Activated CD8-positive, alpha-beta memory T cell treated with anti-CD3 and anti-CD28 coated beads for 4 hours (primary cell): ENCODE measurements at regions not wholly inside any gene's neighbourhood (a gene's known extent, or its start where the extent isn't known, plus 50 kb on each side); places are given as distances from the start of the nearest gene placed in this dataset.

ENCODE experiments used
- DNase-seq, 2 donors: peaks; one replicate each; pipeline ENCODE4 v3.0.0-alpha.2; 2020; ENCODE audit warnings: low read depth in 2 of 2

- DNase-seq: no peak
Measured at GRCh38 chr20:63116412-63117106, 99.4 kb downstream of the YTHDF1 start.

GRCh38 chr20:63115651-63116411, 100.1 kb downstream of the YTHDF1 start:
- no peak for DNase-seq

DNA sequence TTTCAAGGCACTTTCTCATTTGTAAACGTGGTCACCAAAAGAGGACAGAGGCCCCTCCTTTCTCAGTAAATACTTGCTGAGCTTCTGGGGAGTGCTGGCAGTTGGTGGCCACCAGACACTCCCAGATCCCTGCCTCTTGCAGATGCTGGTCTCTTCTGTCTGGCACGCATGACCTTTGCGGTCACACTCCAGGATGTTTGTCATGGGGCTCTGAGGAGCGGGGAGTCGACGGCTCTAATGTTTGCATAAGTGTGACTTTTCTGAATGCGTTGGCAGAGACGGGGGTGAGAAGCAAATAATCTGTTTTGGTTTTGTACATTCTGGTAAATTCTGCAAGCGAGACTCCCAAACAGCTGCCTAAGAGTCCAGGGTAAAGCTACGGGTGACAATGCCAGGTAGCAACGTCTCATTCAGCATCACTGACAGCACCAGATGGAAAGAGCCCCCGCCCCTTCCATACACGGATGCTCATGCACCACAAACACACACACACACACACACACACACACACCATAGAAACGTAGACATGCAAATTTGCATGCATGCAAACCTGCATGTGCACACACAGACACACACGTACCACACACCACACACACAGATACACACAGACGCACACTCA, 101.1 kb downstream of the YTHDF1 start:
- no peak for DNase-seq

- no peak for DNase-seq
Measured at GRCh38 chr20:63114006-63114692, 101.8 kb downstream of the YTHDF1 start.

- no peak for DNase-seq
Measured at GRCh38 chr20:63112491-63113219, 103.3 kb downstream of the YTHDF1 start.

DNA sequence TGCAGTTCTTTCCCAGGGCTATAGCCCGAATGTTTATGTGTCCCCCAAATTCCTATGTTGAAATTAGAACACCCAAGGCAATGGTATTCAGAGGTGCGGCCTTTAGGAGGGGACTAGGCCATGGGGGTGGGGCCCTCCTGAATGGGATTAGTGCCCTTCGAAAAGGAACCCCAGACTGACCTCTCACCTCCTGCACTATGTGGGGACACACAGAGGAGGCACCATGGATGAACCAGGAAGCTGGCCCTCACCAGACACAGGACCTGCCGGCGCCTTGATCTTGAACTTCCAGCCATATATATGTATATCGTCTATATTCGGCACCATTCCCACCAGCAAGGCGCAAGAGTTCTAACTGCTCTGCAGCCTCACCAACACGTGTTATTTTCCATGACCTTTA, 101.5 kb upstream of the BHLHE23 start:
- DNase-seq: no peak

DNA sequence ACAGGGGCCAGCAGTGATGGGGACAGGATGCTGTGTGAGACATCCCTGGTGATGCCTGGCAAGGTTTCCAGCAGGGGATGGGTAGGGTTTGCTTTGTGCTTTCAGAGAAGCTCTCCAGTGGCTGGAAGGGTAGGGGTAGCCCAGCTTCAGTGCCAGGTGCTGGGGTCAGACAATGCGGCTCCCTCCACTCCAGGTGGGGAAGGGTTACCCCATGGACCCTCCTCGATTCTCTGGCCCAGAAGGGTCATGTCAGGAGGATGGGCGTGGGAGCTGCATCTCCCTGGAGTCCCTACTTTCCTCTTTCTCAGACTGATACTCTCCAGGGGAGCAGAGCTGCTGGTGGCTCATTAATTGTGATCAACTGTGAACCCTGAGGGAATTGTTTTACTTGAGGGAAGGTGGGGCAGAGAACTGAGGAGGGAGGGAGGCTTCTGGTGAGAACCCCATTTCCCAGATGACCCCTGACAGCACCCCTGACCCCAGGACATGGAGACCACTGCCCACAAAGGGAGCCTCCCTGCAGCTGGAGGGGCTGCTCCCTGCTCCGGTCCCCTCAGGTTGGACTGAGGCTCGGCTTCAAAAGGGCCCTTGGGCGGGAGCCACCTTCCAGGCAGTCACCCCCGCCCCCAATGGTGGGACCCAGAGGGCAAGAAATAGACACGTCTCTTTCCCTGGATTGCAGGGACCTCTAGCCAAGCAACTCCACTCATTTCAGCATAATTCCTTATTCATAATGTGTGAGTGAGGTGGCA, 100.9 kb upstream of the BHLHE23 start:
- no peak for DNase-seq

DNA sequence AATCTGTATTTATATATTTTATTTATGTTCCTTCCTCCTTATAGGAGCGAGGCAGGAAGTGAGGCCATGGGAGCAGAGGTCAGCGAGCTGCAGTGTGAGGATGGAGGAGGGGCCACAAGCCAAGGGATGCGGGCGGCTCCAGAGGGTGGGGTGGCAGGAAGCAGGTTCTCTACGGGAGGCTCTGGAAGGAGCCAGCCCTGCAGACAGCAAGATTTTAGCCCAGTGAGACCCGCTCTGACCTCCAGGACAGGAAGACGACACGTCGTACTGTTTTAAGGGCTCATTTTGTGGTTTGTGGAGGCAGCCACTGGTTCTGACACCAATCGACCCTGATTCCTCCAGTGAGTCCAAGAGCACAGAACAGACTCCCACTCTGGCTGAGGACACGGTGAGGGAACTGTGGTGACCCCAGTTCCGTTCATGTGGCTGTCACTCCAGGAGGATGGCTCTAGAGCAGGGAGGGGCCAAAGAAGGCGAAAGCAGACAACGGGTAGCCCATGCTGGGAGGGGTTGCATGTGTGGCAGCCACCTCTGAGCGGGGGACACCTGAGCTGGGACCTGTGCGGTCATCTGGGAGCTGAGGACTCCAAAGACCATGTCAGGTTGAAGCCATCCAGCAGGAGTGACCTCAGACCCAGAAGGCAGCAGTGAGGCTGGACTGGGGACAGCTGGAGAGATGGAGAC, 100.1 kb upstream of the BHLHE23 start:
- no peak for DNase-seq

- DNase-seq: no peak
Measured at GRCh38 chr20:63106108-63106764, 99.5 kb upstream of the BHLHE23 start.

DNA sequence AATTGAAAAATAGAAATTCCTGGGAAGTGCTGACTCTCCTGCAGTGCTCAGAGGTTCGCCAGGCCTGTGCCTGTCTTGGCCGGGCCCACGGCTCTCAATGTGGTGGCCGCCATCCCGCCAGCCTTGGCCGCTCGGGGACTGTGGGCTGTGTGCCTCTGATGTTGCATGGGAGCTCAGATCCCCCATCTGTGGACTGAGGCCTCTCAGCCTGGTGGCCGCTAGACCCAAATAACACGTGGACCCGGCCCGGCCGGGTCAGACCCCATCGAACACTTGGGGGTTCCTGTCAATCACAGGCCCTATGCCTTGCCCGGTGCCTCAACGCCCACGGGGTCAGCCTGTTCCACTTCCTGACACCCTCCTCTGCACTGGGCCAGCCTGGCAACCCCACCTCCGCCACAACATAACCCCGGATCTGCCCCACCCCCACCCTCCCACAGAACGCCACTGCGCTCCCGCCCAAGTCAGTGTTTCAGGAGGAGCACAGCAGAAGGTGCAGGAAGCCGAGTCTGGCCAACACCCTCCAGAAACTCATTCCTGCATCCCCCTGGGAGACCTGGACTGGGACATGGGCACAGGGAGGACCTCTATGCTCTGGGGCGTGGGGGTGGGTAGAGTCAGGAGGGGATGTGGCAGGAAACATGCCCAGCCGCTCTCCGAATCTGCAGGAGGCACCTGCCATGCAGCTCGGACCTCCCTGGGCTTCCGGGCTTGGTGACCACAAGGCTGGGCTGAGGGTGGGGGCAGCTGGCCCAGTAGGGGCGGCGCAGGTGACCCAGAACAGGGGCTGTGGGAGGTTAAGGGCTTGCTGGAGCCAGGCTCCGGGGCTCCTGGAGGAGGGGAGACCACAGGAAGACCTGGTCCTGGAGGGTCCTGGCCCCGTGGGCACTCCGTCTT, 98.7 kb upstream of the BHLHE23 start:
- no peak for DNase-seq

DNA sequence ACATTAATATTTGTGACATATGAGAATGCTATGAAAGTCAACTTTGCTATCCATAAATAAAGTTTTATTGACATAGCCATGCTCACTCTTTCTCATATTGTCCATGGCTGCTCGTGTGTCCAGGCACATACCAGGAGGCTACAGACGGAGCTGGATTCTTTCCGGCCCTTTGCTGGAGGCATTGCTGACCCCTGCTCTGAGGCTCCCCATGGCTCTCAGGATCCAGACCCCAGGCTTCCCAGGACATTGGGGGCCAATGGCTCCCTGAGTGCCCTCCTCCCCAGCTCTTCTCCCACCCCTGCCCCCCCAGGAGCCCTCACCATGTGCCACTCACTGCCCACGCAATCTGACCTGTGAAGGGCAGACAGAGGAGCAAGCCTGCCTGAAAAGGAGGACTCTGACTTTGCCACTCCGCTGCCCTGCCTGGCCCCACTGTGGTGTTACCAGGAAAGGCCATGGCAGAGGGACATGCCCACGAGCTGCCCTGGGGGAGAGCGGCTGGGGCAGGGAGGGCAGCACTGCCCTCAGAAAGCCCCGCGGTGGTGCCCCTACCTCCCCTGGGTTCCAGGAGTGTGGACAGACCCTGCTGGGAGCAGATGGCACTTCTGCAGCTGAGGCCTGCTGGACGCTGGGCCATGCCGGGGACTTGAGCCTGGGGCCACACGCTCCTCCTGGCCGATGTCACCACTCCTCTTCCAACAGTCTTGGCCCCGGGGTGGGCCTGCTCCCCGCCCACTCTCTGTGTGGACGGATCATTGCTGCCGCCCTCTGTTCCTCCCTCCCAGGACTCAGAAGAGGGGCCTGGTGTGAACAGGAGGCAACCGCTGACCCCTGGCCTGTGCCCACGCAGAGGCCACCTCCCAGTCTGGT, 97.8 kb upstream of the BHLHE23 start:
- DNase-seq: no peak

DNA sequence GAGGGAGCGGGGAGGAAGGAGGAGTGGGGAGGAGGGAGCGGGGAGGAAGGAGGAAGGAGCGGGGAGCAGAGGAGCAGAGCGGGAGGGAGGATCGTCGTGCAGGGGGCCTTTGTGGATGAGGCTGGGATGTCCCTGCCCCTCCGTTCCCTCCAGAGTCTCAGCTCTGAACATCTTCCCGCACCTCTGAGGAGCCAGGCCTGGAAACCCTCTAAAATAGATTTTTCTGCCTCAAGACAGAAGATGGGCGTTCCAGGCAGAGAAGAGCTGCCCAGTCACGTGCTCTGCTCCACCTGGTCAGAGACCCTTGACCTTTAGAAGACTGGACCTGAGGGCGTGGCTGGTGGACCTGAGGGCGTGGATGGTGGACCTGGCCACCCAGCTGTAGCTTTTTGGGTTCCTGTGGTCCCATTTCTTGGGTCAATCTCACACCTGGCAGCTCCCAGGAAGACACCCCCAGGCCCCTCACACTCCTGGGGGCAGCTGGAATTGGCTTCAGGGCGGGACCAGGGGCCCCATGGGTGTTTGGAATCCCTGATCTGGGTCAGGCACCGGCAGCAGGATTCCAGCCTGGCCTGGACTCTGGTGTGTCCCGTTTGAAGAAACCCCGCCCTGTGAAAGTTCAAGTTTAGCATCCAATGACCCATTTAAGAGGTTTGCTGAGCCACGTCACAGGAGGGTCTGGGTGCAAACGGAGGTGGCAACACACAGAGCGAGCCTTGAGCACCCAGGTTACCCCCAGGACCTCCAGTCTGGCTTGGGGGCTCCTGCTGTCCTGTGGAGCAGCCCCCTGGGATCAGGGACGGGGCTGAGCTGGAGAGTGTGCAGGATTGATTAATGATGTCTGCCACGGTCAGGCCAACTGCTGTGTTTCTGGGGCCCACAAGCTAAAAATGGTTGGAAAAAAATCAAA, 96.9 kb upstream of the BHLHE23 start:
- no peak for DNase-seq

DNA sequence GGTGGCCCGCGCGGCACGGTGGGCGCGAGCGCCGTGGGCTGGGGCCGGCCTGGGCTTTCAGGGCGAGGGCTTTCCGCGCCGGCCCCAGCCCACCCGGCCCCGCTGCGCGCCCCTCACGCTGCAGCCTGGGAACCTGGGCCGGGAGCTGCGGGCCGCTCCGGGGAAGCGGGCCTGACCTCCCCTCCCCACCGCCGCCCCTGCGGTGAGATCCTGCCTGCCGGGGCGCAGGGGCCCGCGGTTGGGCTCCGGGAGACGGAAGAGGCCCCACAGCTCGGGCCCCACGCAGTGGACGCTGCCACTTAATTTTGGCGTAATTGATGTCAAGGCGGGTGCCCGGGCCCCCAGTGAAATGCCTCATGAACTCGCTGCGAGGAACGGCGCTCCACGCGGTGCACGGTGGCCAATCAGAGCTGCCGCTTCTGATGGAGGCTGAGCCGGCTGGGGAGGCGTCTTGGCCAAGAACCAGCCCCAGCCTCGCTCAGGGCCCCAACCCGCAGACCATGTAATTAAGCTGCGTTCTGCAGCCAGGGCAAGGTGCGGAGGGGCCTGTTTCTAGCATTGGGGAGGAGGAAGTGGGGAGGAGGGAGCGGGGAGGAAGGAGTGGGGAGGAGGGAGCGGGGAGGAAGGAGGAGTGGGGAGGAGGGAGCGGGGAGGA, 96.1 kb upstream of the BHLHE23 start:
- DNase-seq: peak; percentile 38 to 59

GRCh38 chr20:63101781-63102720, 95.3 kb upstream of the BHLHE23 start:
- peak; percentile 29 to 44 for DNase-seq
